ENCODE measurements at regions not wholly inside any gene's neighbourhood (a gene's known extent, or its start where the extent isn't known, plus 50 kb on each side); places are given as distances from the start of the nearest gene placed in this dataset.
"Not testable (repeated sequence)": the region's sequence is repeated elsewhere in the genome, so short reads cannot be mapped to it uniquely, and the experiment has no call there.

DNA sequence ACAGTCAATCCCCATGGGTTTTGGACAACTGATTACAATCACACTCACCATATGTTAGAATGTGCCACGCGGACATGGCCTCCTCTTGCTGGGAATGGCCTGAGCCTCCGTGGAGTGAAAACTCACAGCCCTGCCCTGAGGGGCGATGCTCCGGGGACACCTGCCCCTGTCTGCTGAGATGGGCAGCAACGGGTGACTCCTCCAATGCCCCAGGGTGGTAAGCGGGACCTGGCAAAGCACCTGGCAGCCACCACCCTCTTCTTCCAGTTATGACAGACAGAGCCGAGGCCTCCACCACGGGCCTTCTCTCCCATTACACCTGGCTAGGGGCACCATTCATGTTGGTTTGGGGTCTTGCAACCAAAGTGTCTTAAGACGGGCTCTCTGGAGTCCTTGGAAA is 94.9 kb upstream of the COL5A1 start:
- no peak for DNase-seq (ENCODE audit: low read depth)

DNA sequence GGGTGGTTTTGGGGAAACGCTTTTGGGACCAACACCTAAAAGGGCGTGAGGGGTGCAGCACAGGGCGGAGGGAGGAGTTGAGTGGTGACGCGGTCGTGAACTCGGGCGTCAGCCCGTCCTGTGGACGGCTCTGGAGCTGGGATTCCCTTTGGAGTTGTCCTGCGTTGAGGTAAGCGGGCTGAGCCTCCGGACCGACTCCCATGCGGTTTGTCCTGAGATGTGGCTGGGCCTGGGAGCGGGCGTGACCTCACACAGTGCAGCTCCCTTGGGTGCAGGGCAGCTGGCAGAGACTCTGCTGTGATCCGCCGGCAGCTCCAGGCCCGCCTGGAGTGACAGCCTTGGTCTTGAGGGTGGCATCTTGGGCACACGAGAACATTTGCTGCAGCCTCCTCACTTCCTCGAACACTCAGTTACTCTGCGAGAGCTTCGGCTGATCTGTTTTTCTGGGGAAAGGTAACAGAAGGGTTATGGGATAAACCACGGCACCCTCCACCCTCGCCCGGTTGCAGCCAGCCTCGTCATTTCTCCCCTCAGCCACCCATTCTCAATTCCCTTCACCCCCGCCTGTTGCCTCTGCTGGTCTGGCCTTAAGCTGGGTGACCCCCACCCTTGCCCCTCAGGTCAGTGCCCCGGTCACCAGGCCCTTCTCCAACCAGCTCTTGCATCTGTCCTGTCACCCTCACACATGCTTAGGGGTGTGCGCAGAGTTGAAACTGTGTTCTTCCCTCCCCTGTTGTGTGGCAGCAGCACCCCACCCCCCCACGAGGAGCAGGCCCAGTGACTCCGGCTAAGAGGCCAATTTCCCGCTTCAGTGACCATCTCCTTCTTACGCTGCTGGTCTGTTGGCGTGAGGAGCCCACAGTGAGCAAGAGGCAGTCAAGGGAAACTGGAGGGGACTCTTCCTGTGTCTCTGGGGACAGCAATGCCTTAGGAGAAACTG is 94.2 kb upstream of the COL5A1 start:
- DNase-seq (ENCODE audit: low read depth), result no peak

DNA sequence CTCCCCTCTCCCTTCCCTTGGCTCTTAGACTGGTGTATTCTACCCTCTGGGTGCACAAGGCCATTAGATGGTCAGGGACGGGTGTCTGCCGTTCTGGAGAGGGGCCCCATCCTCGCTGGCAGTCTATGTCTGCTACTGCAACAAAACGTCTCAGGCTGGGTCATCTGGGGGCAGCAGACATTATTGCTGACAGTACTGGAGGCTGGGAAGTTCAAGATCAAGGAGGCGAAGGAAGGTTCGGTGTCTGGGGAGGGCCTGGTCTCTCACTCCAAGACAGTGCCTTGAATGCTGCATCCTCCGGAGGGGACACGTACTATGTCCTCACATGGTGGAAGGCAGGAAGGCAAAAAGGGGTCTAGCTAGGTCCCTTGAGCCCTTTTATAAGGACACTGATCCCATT is 93.4 kb upstream of the COL5A1 start:
- DNase-seq (ENCODE audit: low read depth), result no peak

DNA sequence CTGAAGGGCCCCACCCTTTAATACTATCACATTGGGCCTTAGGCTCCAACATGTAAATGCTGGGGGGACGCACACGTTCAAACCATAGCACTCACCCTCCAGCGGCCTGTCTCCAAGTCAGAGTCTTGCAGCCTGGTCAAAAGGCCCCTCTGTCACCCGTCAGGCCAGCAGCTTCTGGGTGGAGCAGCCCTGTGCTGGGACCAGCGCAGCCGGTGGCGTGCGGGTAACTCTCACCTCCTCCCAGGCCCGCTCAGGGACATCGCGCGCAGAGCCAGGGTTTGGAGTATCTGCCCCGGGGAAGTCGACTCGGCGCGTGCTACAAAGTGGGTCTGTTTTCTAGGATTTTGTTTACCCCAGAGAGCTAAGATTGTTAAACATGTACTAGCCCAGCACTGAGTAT is 93.0 kb upstream of the COL5A1 start:
- DNase-seq (ENCODE audit: low read depth), result no peak

DNA sequence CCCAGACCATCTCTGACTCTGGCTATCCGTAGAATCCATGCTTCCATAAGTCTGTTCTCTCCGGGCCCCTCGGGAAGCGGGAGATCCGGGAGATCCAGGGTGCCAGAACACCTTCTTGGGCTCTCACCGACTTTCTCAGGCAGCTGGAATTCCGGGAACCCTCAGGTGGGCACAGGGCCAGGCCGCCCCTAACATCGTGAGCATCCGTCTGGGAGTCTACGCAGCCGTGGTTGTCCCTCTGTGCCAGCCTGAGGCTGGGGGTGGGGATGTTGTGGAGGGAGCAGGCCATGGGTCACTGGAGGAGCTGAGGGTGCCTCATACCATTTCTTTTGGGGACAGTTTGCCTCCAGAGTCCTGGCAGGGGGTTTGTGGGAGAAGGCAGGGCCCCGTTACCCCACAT is 92.3 kb upstream of the COL5A1 start:
- no peak for DNase-seq (ENCODE audit: low read depth)

DNA sequence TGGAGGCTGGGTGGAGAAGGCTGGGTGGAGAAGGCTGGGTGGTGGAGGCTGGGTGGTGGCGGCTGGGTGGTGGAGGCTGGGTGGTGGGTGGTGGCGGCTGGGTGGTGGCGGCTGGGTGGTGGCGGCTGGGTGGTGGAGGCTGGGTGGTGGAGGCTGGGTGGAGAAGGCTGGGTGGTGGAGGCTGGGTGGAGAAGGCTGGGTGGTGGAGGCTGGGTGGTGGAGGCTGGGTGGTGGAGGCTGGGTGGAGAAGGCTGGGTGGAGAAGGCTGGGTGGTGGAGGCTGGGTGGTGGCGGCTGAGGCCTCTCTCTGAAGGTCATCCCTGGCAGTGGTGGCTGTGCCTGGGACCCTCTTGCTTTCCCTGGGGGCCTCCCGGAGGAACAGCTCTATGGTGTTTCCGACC is 91.5 kb upstream of the COL5A1 start:
- not testable (repeated sequence) for DNase-seq (ENCODE audit: low read depth)

DNA sequence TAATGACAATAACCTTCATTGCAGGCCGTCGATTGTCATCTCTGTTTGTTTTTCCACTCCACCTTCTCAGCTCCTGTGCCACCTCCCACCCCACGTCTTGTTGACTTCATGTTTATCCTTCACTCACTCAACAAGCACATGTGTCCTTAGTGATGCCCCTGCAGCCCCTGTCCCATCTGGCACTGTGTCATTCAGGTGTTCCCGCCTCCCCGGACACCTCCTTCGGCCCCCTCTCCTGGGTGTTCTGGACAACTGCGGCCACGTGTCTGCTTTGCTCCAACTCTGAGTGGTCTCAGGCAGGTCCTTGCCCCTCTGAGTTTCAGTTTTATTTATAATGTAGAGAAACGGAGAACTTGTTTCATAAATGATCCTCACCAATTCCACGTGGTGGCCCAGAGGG is 91.0 kb upstream of the COL5A1 start:
- no peak for DNase-seq (ENCODE audit: low read depth)

DNA sequence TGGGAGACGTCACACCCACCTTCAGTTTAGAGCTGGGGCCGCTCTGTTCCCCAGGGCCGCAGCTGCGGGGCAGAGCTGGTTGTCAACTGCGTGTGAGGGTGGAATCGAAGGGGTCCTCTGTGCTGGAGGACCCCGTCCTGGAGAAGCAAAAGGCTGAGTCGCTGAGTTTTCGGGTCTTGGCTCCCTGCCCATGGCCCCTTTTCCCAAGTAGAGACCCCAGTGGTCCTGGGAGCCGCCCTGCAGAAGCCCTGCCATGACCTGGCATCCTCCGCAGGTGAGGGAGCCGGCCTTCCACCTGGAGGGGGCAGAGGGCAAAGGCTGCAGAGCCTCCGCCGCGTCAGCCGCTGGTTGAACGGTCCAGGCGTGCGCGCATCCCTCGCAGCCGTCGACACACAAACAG is 90.4 kb upstream of the COL5A1 start:
- DNase-seq (ENCODE audit: low read depth), result no peak

DNA sequence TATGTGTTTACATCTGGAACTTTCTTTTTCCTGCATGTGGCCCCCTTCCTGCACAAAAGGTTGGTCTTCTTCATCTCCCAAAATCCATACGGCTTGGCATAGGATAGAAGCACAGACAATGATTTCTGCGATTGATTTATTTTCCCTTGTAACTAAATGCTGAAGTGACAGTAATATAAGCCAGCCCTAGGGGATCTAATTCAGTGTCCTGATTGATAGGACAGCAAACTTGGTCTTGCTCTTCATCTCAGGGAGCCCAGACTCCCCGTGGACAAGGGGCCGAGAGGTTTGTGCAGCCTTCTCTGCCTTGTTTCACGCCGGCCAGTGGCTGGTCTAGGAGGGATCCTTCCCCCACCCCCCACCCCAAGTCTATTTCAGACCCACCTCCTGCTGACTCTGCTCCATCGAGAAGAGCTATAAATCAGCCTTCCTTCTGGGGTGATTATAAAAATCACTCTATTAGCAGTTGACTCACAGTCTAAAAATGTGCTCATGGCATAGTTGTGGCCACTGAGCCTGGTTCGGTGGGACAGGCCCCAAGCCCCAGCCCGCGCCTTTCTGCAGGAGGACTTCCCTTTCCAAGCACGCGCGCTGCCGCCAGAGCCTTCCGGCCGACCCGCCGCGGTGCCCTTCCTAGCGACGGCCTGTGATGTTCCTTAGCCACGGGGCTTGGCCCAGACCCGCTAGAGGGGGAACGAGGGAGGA is 89.8 kb upstream of the COL5A1 start:
- peak; percentile 88 for DNase-seq (ENCODE audit: low read depth)

DNA sequence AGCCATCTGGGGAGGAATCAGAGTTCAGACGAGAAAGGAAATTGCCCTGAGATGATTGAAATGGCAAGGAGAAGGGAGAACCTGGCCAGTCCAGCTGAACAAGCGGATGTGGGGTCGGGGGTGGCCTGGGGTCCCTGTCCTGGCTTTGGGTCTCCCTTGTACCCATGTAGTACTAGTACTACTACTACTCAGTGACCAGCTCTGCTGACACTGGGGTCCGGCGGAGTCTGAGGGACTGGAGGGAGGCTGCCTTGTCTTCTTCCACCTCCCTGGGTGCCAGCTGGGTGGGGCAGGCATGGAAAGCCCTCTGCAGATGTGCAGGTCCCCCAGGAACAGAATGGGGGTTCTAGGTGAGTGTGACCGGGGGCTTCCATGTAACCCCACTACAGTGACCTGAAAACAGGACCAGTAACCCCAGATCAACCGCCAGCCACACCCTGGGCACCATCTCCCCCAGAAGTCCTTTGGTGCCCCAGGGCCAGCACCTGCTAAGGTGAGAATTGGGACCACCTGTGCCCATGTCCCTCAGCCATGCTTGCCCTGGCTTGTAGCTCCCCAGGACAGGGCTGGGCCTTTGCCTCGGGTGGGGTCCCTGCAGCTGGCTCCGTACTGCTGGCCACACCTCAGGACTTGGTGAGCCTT is 89.1 kb upstream of the COL5A1 start:
- no peak for DNase-seq (ENCODE audit: low read depth)

DNA sequence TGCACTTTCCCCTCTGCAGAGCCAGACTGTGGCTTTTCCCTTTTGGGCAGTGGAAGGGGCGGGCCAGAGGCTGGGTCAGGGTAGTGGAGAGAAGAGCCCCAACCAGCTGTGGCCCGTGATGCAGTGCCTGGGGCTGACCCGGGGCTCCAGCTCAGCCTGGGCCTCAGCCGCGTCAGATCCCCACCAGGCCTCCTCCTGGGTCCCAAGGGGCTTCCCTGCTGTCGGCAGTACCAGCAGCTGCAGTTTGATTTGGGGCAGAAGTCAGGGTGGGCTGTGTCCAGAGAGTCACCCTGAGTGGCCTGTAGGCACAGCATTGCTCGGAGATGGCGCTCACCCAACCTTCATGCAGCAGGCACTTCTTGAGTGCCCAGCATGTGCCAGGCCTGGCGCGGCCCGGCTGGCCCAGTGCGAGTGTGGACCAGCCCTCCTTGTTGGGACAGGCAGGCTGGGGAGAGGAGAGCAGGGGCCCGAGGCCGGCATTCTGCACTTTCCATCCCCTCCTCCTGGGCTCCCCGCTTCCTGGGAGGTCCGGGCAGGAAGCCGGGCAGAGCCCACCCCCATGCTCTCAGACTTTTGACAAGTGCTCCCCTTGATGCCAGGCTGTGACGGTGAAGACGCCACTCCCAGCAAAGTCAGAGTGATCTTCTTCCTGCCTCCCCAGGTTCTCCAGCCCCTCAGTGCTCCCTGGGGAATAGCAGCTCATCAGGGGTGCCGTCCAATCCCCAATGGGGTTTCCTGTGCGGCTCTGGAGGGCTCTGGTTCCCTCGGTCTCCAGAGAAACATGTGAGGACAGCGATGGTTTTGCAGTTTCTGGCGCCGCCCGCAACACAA is 88.3 kb upstream of the COL5A1 start:
- DNase-seq (ENCODE audit: low read depth), result no peak

DNA sequence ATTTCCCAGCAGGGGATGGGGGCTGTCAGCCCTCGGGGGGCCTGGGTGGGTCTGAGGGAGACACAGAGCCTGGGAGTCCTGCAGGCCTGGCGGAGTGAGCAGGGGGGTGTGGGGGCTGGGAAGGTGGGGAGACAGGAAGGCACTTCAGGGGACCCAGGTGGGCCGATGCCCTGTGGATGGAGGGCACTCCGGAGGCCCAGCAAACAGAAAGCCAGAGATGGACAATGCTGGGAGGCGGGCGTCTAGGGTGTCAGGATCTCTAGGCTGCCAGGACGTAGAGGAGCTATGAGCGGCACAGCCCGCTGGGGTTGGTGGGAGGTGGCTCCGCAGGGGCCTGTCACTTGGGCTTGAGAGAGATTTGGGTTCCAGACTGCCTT is 87.6 kb upstream of the COL5A1 start:
- DNase-seq (ENCODE audit: low read depth), result no peak

DNA sequence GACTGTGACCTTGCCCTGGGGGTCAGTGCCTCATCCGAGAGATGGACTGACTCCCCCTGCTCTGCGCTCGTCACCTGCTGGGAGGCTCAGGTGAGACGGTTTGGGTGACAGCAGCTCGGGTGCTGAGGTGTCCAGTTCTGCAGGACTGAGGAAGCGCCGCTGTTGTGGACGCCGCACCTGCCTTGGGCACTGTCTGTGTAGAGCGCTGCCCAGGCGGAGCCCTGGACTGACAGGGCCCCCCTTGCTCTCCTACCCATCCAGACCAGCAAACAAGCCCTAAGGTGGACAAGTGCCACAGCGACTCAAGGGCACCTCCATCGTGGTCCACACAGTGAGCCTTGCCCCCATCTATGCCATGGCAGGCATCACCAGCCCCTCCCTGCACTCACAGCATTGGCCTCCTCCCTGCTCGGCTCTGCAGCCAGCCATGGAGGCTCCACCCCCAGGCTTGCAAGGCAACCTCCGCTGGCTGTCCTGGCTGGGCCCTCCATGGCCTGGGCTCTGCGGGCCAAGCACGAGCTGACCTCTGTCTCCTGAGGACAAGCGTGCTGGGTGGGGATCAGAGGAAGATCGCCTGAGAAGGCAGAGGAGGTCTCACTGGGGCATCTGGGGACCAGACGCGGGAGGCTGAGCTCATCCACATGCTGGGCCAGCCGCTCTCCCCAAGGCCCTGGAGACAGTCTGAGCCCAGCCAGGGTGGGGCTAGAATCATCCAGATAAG is 87.1 kb upstream of the COL5A1 start:
- DNase-seq (ENCODE audit: low read depth), result no peak

DNA sequence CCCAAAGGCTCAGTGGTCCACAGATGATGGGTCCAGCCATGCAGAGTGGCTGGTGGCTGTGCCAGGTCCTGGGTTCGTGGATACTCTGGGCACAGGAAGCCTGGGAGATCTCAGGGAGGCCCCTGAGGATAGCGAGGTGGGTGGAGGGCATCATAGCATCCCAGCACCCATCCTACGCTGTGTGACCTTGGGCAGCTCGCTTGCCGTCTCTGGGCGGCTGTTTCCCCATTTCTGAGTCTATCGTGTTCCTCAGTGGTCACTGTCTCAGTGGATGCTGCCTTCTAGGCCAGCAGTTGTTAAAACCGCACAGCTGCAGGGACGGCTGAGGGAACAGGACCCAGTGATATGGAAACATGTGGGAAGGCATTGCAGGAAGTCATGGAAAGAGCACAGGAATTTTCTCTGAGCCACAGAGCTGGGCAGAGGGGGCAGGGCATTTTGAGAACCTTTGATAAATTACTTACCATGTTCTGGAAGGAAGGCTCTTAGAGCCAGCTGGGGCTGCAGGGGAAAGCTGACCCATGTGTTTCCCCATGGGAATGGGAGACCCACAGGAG is 86.4 kb upstream of the COL5A1 start:
- no peak for DNase-seq (ENCODE audit: low read depth)

DNA sequence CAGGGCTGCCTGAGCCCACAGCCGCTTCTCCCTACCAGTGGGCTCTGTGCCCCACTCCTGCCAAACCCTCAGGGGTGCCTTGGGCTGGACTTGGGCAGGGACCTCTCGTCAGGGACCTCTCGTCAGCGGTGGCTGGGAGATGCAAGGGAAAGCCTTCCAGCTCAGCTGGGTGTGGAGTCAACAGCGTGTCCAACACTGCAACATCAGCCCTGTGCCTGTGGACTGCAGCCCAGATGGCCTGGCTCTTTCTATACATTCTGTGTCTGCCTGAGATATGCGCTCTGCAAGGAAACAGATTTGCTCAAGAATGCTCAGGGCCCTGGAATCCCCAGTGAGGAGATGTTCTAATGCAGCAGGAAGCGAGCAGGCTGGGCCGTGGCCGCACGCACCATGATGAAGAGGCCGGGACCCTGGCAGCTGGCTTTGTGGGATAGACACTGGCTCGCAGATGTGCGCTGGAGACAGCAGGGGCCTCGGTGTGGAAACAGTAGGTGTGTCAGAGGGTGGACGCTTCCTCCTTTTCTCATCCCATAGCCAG is 85.0 kb upstream of the COL5A1 start:
- no peak for DNase-seq (ENCODE audit: low read depth)

DNA sequence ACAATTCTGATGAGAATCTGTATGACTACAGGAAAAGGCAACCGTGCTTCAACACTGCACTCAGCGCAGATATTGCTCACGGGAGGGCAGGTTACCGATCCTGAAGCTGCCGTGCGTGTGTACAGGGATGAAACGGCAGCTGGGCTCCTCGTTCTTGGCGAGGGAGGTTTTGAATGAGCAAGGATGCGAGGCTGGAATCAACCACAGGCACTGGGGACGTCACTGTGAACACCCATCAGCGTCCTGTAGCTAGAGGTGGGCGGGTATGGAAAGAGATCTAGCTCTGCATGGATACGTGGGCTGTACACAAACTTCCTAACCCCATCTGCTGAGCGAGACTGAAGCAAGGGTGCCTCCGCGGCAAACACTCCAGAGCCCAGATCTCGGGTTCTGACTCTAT is 84.3 kb upstream of the COL5A1 start:
- DNase-seq (ENCODE audit: low read depth), result no peak

DNA sequence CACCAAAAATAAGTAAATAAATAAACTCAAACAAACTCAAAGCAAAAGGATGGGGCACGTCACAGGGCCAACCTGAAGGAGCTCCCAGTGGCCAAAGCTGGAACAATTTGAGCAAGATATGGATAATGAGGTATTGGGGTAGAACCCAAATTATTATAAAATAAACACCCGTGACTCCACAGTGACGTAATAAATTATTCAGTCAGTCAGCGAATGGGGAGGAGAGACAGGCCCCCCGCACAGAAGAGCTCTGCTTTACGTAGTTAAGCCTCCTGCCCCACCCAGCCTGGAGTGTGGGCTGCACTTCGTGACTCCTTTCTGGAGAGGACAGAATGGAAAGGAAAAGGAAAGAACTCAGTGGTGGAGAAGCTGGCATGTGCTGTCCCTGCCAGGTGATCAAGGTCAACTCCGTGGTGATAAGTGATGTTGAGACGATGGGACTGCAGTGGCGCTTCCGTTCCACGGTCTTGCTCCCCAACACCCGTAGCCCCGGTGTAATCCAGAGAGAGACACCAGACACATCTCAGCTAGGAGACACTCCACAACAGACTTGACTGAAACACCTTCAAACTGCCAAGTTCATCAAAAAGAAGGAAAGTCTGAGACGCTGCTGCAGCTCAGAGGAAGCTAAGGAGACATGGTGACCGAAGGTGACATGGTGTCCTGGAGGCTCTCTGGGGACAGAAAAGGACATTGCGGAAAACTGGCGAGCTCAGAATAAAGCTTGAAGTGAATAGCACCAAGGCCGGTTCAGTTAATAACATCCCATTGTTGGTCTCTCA is 83.3 kb upstream of the COL5A1 start:
- no peak for DNase-seq (ENCODE audit: low read depth)

DNA sequence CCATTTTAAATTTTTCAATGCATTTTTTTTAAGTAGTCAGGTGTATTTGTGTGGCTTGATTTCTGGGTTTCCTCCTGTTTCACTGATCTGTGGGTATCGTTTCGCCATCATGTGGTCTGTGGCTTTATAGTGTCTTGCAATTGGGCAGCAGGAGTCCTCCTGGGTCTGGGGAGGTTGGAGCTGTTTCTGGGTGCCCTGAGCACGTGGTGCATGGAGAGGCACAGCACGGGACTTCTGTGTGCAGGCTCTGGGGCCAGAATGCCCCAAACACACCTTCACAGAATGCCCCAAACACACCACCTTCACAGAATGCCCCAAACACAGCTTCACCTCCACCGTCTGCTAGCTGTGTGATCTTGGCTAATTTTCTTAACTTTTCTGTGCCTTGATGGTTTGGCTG is 82.6 kb upstream of the COL5A1 start:
- no peak for DNase-seq (ENCODE audit: low read depth)

DNA sequence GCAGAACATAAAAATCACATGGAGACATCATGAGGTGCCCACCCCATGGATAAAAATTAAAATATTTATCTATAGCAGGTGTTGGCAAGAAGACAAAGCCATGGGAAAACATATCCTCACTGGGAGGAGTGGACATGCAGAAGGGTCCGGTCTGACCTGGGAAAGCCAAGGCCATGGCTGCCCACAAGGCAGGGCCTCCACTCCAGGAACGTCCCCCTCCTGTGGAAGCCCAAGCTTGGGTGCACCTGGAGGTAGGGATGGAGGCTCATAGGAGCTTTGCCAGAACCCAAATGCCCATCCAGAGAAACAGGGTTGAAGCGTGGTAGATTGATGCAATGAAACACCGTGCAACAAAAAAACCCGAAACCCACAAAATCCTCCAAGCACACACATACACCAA is 81.4 kb upstream of the COL5A1 start:
- DNase-seq (ENCODE audit: low read depth), result no peak

DNA sequence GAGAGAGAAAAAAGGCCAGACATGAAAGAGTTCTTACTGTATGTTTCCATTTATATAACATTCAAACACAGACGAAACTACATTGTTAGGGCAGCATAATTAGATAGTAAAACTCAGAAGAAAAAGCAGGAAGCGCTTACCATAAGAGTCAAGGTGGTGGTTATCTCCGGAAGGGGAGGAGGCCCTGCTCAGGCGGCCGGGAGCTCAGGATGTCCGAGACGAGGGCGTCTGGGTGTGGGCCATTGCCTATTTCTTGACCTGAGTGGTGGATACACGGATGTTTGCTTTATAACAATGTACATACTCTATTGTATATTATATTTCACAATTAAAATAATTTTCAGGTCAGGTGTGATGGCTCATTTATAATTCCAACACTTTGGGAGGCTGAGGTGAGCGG is 80.9 kb upstream of the COL5A1 start:
- no peak for DNase-seq (ENCODE audit: low read depth)

All from iris pigment epithelial cell (primary cell).